Heart right ventricle (tissue), 16 donors: ENCODE measurements at regions not wholly inside any gene's neighbourhood (a gene's known extent, or its start where the extent isn't known, plus 50 kb on each side); places are given as distances from the start of the nearest gene placed in this dataset.

ENCODE experiments used
- ATAC-seq, 8 donors: fragments of 200-7000 bp; cut with Tn5 transposase; one replicate each; pipeline ENCODE4 v1.9.1; 2020; ENCODE audit warnings: mild to moderate bottlenecking in 8 of 8, moderate library complexity in 8 of 8, moderate number of reproducible peaks in 1 of 8
- DNase-seq, 2 donors: peaks; one replicate each; pipeline ENCODE4 v3.0.0-alpha.2; 2020
- H3K27ac ChIP-seq, 10 donors: fragments of 200-600 bp; sonication (generic) in 2 of 10; one replicate each; pipeline versions ENCODE4 v1.5.0 to v1.8.0; 2020 to 2022; ENCODE audit warnings: mild to moderate bottlenecking in 3 of 10
- H3K27me3 ChIP-seq, 7 donors: fragments of 200-600 bp; one replicate each; pipeline ENCODE4 v1.8.0; 2021 to 2022; ENCODE audit warnings: mild to moderate bottlenecking in 2 of 7
- H3K36me3 ChIP-seq, 9 donors: fragments of 200-600 bp; sonication (generic) in 1 of 9; one replicate each; pipeline versions ENCODE4 v1.5.0 to v1.8.0; 2020 to 2022; ENCODE audit warnings: mild to moderate bottlenecking in 2 of 9
- H3K4me1 ChIP-seq, 9 donors: fragments of 200-600 bp; sonication (generic) in 1 of 9; one replicate each; pipeline versions ENCODE4 v1.5.0 to v1.8.0; 2020 to 2022; ENCODE audit warnings: mild to moderate bottlenecking in 4 of 9
- H3K4me3 ChIP-seq, 10 donors: fragments of 200-600 bp; sonication (generic) in 2 of 10; one replicate each; pipeline versions ENCODE4 v1.5.0 to v1.8.0; 2020 to 2022; ENCODE audit warnings: mild to moderate bottlenecking in 7 of 10, moderate library complexity in 2 of 10
- H3K9me3 ChIP-seq, 11 donors: fragments of 200-600 bp in 10 of 11; sonication (generic) in 2 of 11; one replicate each; pipeline versions ENCODE4 v1.5.0 to v1.8.0; 2013 to 2022; ENCODE audit warnings: mild to moderate bottlenecking in 2 of 11, control low read depth in 1 of 11, moderate library complexity in 1 of 11
- WGBS, 2 donors: extraction: QIAGEN DNeasy Blood & Tissue Kit; methylation state at CpG; one replicate each; pipeline ENCODE4 v1.1.7; 2013; ENCODE audit warnings: inconsistent platforms in 1 of 2; 5-methylcytosine and 5-hydroxymethylcytosine counted together
- intact Hi-C, 10 donors: fragments of 100-400 bp; cut with DNase I; formaldehyde crosslinking; loops; one replicate each; pipeline versions ENCODE4 v1.11.1 to v1.14.2; 2022
- TF ChIP-seq, protein P1 (sequence below), 9 donors: fragments of 200-600 bp; sonication (generic) in 2 of 9; IDR thresholded peaks; one replicate each; pipeline versions ENCODE4 v1.5.0 to v1.8.0; 2021 to 2022; ENCODE audit warnings: antibody characterized with exemption in 9 of 9, mild to moderate bottlenecking in 5 of 9, moderate library complexity in 1 of 9
- donor health status: Arrhythmogenic right ventricular cardiomyopathy.
- donor health status: ischemic (EF 13 %, LVEDD 7.1; RV severe dilation, severe dysfunction).
- donor health status: healthy with polysubstance abuse.
- donor health status: DM: no; HTN: yes; CAD: no.
- donor health status: DM: no; HTN: no; CAD: no.
- donor health status: ischemic (EF 25% LVEDD 6.9; RV normal size, moderate dysfunction).
- donor health status: ischemic (EF 25% LVEDD 5.7; RV mildly dilated, moderate dysfunction).
- donor health status: healthy.
- donor health status: DM: yes; HTN: yes; CAD: no.
- donor health status: Ischemic cardiomyopathy.
- donor health status: ischemic (EF 35%, LVEDD 5.7; RV mildly dilated, moderate dysfunction).
- donor health status: nonischemic (EF 11% LVEDD 7.7; RV severe dilation, severe dysfunction).
- donor health status: DM: yes; HTN: yes; CAD: no.
- donor health status: PGD.
- donor health status: ischemic (EF 29% LVEDD 5.4; RV normal size, mild dysfunction).
- donor health status: nonischemic (EF 23%, LVEDD 6.1; RV moderate dilation, normal function).

DNA sequence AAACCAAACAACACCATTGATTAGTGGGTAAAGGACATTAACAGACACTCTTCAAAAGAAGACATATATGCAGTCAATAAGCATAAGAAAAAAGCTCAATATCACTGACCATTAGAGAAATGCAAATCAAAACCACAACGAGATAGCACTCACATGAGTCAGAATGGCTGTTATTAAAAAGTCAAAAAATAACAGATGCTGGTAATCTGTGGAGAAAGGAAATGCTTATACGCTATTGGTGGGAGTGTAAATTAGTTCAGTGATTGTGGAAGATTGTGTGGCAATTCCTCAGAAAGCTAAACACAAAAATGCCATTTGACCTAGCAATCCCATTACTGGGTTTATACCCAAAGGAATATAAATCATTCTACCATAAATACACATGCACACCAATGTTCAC is 182.6 kb downstream of the TRPC6 start:
- no peaks in the 10 kb centered on the region for H3K36me3 ChIP-seq
- peaks cover 0 to 13% (median 0%) of the 10 kb centered on the region in 9 donors for H3K4me1 ChIP-seq
- DNase-seq (no peak), ATAC-seq (no peak)
- no peaks in the 10 kb centered on the region for H3K27me3 ChIP-seq
- H3K9me3 ChIP-seq: peaks cover 0 to 8% (median 0%) of the 10 kb centered on the region in 11 donors
- H3K27ac ChIP-seq: no peak overlapping the region
- no peak overlapping the region for H3K4me3 ChIP-seq
- TF ChIP-seq, protein P1, sequence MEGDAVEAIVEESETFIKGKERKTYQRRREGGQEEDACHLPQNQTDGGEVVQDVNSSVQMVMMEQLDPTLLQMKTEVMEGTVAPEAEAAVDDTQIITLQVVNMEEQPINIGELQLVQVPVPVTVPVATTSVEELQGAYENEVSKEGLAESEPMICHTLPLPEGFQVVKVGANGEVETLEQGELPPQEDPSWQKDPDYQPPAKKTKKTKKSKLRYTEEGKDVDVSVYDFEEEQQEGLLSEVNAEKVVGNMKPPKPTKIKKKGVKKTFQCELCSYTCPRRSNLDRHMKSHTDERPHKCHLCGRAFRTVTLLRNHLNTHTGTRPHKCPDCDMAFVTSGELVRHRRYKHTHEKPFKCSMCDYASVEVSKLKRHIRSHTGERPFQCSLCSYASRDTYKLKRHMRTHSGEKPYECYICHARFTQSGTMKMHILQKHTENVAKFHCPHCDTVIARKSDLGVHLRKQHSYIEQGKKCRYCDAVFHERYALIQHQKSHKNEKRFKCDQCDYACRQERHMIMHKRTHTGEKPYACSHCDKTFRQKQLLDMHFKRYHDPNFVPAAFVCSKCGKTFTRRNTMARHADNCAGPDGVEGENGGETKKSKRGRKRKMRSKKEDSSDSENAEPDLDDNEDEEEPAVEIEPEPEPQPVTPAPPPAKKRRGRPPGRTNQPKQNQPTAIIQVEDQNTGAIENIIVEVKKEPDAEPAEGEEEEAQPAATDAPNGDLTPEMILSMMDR (IDR thresholded peaks at IDR 0.05): no peak
- 71 to 73% methylated on average over 2 of the region's 2 CpGs for WGBS, 2 donors
- intact Hi-C loops: no loop called here

DNA sequence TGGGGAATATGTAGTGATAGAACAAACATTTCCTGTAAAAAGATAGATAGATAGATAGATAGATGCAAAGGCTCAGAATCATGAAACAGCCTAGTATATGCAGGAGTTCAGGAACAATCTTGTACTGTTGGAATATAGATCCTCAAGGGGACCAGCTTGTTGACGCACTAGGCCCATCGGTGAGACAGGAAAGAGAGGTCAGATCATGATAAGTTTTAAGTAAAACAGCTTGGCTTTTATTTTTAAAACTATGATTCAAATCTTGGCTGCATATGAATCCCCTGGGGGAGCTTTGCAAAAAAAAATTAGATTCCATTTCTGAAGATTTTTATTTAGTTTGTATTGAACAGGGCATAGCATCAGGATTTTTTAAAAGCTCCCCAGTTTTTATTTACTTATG is 185.8 kb downstream of the TRPC6 start:
- TF ChIP-seq, protein P1 (IDR thresholded peaks at IDR 0.05): no peak
- no peaks in the 10 kb centered on the region for H3K27me3 ChIP-seq
- peaks cover 0 to 23% (median 0%) of the 10 kb centered on the region in 11 donors for H3K9me3 ChIP-seq
- DNase-seq (peak in 1 of 2 donors; percentile 12), ATAC-seq (peak in 7 of 8 donors; percentile 38 to 87 (median 71))
- intact Hi-C loops: no loop called here
- WGBS, 2 donors: 21 to 64% methylated on average over 2 of the region's 2 CpGs
- no peak overlapping the region for H3K4me3 ChIP-seq
- no peaks in the 10 kb centered on the region for H3K36me3 ChIP-seq
- peak overlapping the region in 4 of 10 donors; percentile 21 to 64 (median 34) for H3K27ac ChIP-seq
- peaks cover 0 to 13% (median 0%) of the 10 kb centered on the region in 9 donors for H3K4me1 ChIP-seq

DNA sequence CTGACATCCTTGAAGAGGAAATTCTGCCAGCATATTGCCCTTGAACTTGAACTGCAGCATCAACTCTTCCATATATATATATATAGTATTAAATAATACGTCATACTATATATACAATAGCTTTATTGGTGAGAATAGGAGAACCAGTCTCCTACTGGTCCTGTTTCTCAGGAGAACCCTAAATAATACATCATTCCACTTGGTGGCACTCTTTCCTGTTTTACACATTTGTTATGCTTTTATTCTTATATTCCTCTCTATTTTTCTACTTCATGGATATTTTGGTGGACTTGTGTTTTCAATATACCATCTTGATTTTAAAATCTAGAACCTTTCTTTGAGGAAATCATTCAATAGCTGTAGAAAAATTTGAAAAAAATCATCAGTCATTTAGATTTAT is 193.3 kb downstream of the TRPC6 start:
- 72 to 74% methylated on average over 1 of the region's 1 CpG for WGBS, 2 donors
- H3K27ac ChIP-seq: no peak overlapping the region
- H3K36me3 ChIP-seq: no peaks in the 10 kb centered on the region
- TF ChIP-seq, protein P1 (IDR thresholded peaks at IDR 0.05): peak in 4 of 9 donors; percentile 29 to 40 (median 34)
- no peak for DNase-seq
- no peaks in the 10 kb centered on the region for H3K4me1 ChIP-seq
- intact Hi-C loops: loop anchor here in 1 of 10 donors (5.0 kb wide), 1 partner anchor 47 kb away; no protein-coding TSS in a partner anchor
- no peak overlapping the region for H3K4me3 ChIP-seq
- no peak for ATAC-seq
- H3K27me3 ChIP-seq: no peaks in the 10 kb centered on the region
- peaks cover 0 to 13% (median 0%) of the 10 kb centered on the region in 11 donors for H3K9me3 ChIP-seq

DNA sequence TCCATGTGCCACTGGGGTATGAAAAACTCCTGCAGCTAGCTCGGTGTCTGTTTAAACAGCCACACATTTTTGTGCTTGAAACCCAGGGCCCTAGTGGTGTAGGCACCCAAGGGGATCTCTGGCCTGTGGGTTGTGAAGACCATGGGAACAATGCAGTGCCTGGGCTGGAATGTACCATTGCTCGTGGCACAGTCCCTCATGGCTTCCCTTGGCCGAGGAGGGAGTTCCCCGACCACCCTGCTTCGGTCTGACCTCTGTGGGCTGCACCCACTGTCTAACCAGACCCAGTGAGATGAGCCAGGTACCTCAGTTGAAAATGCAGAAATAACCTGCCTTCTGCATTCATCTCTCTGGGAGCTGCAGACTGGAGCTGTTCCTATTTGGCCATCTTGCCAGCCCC is 214.0 kb downstream of the TRPC6 start:
- H3K36me3 ChIP-seq: no peaks in the 10 kb centered on the region
- peaks cover 0 to 45% (median 0%) of the 10 kb centered on the region in 11 donors for H3K9me3 ChIP-seq
- no peak overlapping the region for H3K27ac ChIP-seq
- H3K4me1 ChIP-seq: no peaks in the 10 kb centered on the region
- ATAC-seq (no peak), DNase-seq (no peak)
- TF ChIP-seq, protein P1 (IDR thresholded peaks at IDR 0.05): no peak
- no peak overlapping the region for H3K4me3 ChIP-seq
- 71 to 79% methylated on average over 5 of the region's 5 CpGs for WGBS, 2 donors
- H3K27me3 ChIP-seq: no peaks in the 10 kb centered on the region
- intact Hi-C loops: no loop called here
